H9 (cell line): ENCODE measurements at regions not wholly inside any gene's neighbourhood (a gene's known extent, or its start where the extent isn't known, plus 50 kb on each side); places are given as distances from the start of the nearest gene placed in this dataset.

Experiments used
- DNase-seq: peaks from one replicate; pipeline ENCODE4 v3.0.0-alpha.2; 2017
- H2AFZ ChIP-seq: one replicate; pipeline ENCODE4 v1.6.1; 2013; ENCODE audit warnings: mild to moderate bottlenecking, low read length, control low read depth, moderate library complexity
- H2AK5ac ChIP-seq: 2 replicates; pipeline ENCODE4 v1.6.1; 2013; ENCODE audit warnings: low read length, control low read depth, mixed read lengths; ENCODE audit not compliant: insufficient read length
- H2BK120ac ChIP-seq: one replicate; pipeline ENCODE4 v1.6.1; 2013; ENCODE audit warnings: low read depth, mild to moderate bottlenecking, low read length, control low read depth, inconsistent platforms; ENCODE audit not compliant: poor library complexity, severe bottlenecking
- H2BK12ac ChIP-seq: 2 replicates; pipeline ENCODE4 v1.6.1; 2013; ENCODE audit warnings: low read length, control low read depth, mixed read lengths, low read depth; ENCODE audit not compliant: insufficient read length
- H2BK15ac ChIP-seq: 2 replicates; pipeline ENCODE4 v1.6.1; 2013; ENCODE audit warnings: low read depth, low read length, control low read depth
- H2BK20ac ChIP-seq: one replicate; pipeline ENCODE4 v1.6.1; 2013; ENCODE audit warnings: low read depth, mild to moderate bottlenecking, low read length, control low read depth, inconsistent platforms; ENCODE audit not compliant: poor library complexity, severe bottlenecking
- H2BK5ac ChIP-seq: 2 replicates; pipeline ENCODE4 v1.6.1; 2013; ENCODE audit warnings: low read length, control low read depth, mixed read lengths; ENCODE audit not compliant: insufficient read length
- H3K14ac ChIP-seq: 2 replicates; pipeline ENCODE4 v1.6.1; 2013; ENCODE audit warnings: low read length, control low read depth; ENCODE audit not compliant: insufficient read depth
- H3K18ac ChIP-seq: 2 replicates; pipeline ENCODE4 v1.6.1; 2013; ENCODE audit warnings: low read depth, mild to moderate bottlenecking, mixed read lengths, low read length, control low read depth; ENCODE audit not compliant: insufficient read length
- H3K23ac ChIP-seq: 2 replicates; pipeline ENCODE4 v1.6.1; 2013; ENCODE audit warnings: low read length, control low read depth, mixed read lengths, low read depth; ENCODE audit not compliant: insufficient read length
- H3K23me2 ChIP-seq: 2 replicates; pipeline ENCODE4 v1.6.1; 2013; ENCODE audit warnings: low read depth, mild to moderate bottlenecking, mixed read lengths, low read length, control low read depth; ENCODE audit not compliant: insufficient read length, poor library complexity, severe bottlenecking
- H3K27ac ChIP-seq: 2 replicates; pipeline ENCODE4 v1.5.1; 2013; ENCODE audit warnings: low read length, control low read depth, mixed read lengths, low read depth; ENCODE audit not compliant: insufficient read length
- H3K27me3 ChIP-seq: 2 replicates; pipeline ENCODE4 v1.6.1; 2013; ENCODE audit warnings: low read length, control low read depth, inconsistent platforms; ENCODE audit not compliant: insufficient read depth
- H3K4ac ChIP-seq: 2 replicates; pipeline ENCODE4 v1.6.1; 2013; ENCODE audit warnings: low read depth, mild to moderate bottlenecking, control low read depth, inconsistent platforms, low read length, moderate library complexity
- H3K4me1 ChIP-seq: 2 replicates; pipeline ENCODE4 v1.6.1; 2013; ENCODE audit warnings: low read length, control low read depth, inconsistent platforms; ENCODE audit not compliant: insufficient read depth
- H3K4me2 ChIP-seq: 2 replicates; pipeline ENCODE4 v1.6.1; 2013; ENCODE audit warnings: low read length, control low read depth, mixed read lengths; ENCODE audit not compliant: insufficient read length, insufficient read depth
- H3K56ac ChIP-seq: 2 replicates; pipeline ENCODE4 v1.6.1; 2013; ENCODE audit warnings: low read depth, mild to moderate bottlenecking, mixed read lengths, low read length, control low read depth; ENCODE audit not compliant: insufficient read length
- H3K79me1 ChIP-seq: 2 replicates; pipeline ENCODE4 v1.6.1; 2013; ENCODE audit warnings: low read depth, mild to moderate bottlenecking, moderate library complexity, low read length, control low read depth, inconsistent platforms; ENCODE audit not compliant: insufficient read depth, poor library complexity, severe bottlenecking
- H3K79me2 ChIP-seq: 2 replicates; pipeline ENCODE4 v1.6.1; 2013; ENCODE audit warnings: low read length, control low read depth, inconsistent platforms; ENCODE audit not compliant: insufficient read depth
- H3K9ac ChIP-seq: 2 replicates; pipeline ENCODE4 v1.6.1; 2013; ENCODE audit warnings: low read length, control low read depth, mixed read lengths; ENCODE audit not compliant: insufficient read length; ENCODE audit errors: extremely low read depth
- H3K9me3 ChIP-seq: one replicate; pipeline ENCODE4 v1.6.1; 2013; ENCODE audit warnings: low read depth, low read length, inconsistent platforms; ENCODE audit not compliant: control insufficient read depth
- H3T11ph ChIP-seq: one replicate; pipeline ENCODE4 v1.6.1; 2013; ENCODE audit warnings: mild to moderate bottlenecking, low read length, control low read depth, inconsistent platforms
- H4K20me1 ChIP-seq: one replicate; pipeline ENCODE4 v1.6.1; 2013; ENCODE audit not compliant: control insufficient read depth, insufficient read length, insufficient read depth
- H4K5ac ChIP-seq: 2 replicates; pipeline ENCODE4 v1.6.1; 2013; ENCODE audit warnings: low read depth, mild to moderate bottlenecking, mixed read lengths, low read length, control low read depth; ENCODE audit not compliant: insufficient read length
- H4K8ac ChIP-seq: replicated peaks from 2 replicates; pipeline ENCODE4 v1.6.1; 2013; ENCODE audit warnings: low read length, control low read depth, mixed read lengths, low read depth; ENCODE audit not compliant: insufficient read length
- H4K91ac ChIP-seq: 2 replicates; pipeline ENCODE4 v1.6.1; 2013; ENCODE audit warnings: low read depth, mild to moderate bottlenecking, moderate library complexity, mixed read lengths, low read length, control low read depth; ENCODE audit not compliant: insufficient read length
- H3K27ac Mint-ChIP-seq, 3 experiments: 2 replicates in 2 of 3; 3 replicates in 1 of 3; pipeline ENCODE4 v1.8.0; 2020 to 2021; ENCODE audit warnings: mixed read lengths in 3 of 3, mild to moderate bottlenecking in 1 of 3, moderate library complexity in 1 of 3
- H3K27me3 Mint-ChIP-seq: 2 replicates; pipeline ENCODE4 v1.8.0; 2021; ENCODE audit warnings: low read depth, mild to moderate bottlenecking, moderate library complexity, mixed read lengths
- H3K36me3 Mint-ChIP-seq, 3 experiments: 2 replicates in 2 of 3; 3 replicates in 1 of 3; pipeline ENCODE4 v1.8.0; 2020 to 2021; ENCODE audit warnings: low read depth in 3 of 3, mixed read lengths in 3 of 3; ENCODE audit not compliant: insufficient read depth in 1 of 3
- H3K4me1 Mint-ChIP-seq, 2 experiments: 2 replicates each; pipeline ENCODE4 v1.8.0; 2020; ENCODE audit warnings: mixed read lengths in 2 of 2
- H3K4me3 Mint-ChIP-seq, 2 experiments: 2 replicates in 1 of 2; 3 replicates in 1 of 2; pipeline ENCODE4 v1.8.0; 2020 to 2021; ENCODE audit warnings: mild to moderate bottlenecking in 2 of 2, mixed read lengths in 2 of 2, moderate library complexity in 1 of 2
- H3K9me3 Mint-ChIP-seq, 2 experiments: 2 replicates in 1 of 2; 3 replicates in 1 of 2; pipeline ENCODE4 v1.8.0; 2020; ENCODE audit warnings: mild to moderate bottlenecking in 2 of 2, mixed read lengths in 2 of 2, moderate library complexity in 1 of 2
- WGBS: extraction: QIAGEN DNeasy Blood & Tissue Kit; methylation state at CpG from one replicate; pipeline ENCODE4 v1.1.7; 2013; ENCODE audit warnings: missing lambda C conversion rate, low lambda C conversion rate, mixed read lengths; ENCODE audit not compliant: insufficient read length; ENCODE audit errors: extremely low coverage; 5-methylcytosine and 5-hydroxymethylcytosine counted together
- TF ChIP-seq, protein P1 (sequence below): fragments of 200-600 bp; sonication (generic); conservative IDR thresholded peaks from 3 replicates; pipeline ENCODE4 v1.8.0; 2021; ENCODE audit warnings: antibody characterized with exemption, mild to moderate bottlenecking

DNA sequence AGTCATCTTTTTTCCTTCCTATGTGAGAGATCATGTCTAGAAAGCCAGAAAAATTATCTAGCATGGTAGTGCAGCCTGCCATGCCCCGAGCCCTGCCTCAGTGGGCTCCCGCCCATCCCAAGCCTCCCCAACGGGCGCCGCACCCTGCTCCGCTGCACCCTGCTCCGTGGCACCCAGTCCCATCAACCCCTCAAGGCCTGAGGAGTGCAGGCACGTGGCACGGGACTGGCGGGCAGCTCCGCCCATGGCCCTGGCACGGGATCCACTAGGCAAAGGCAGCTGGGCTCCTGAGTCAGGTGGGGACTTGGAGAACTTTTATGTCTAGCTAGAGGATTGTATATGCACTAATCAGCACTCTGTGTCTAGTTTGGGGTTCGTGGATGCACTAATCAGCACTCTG lies 83.4 kb upstream of the COL3A1 start:
- no peak overlapping the region for H3K4me2 ChIP-seq
- DNase-seq, result no peak
- WGBS, result no CpG with 5 or more reads among the region's 13 CpGs
- no peak overlapping the region for H2BK120ac ChIP-seq
- no peak overlapping the region for H3K23ac ChIP-seq
- H3K27me3 ChIP-seq, result no peaks in the 10 kb centered on the region
- H3K9ac ChIP-seq, result no peak overlapping the region
- H2BK20ac ChIP-seq, result no peak overlapping the region
- no peaks in the 10 kb centered on the region for H3K79me1 ChIP-seq
- H2BK5ac ChIP-seq, result no peak overlapping the region
- no peak overlapping the region for H4K8ac ChIP-seq
- H3K9me3 ChIP-seq, result no peaks in the 10 kb centered on the region
- H3K4me1 Mint-ChIP-seq, result no peaks in the 10 kb centered on the region
- peaks cover 0 to 11% (median 0%) of the 10 kb centered on the region in 3 experiments; a peak in 3 of 7 replicates for H3K36me3 Mint-ChIP-seq
- no peak overlapping the region for H2AFZ ChIP-seq
- H3K4ac ChIP-seq, result no peak overlapping the region
- H3T11ph ChIP-seq, result no peak overlapping the region
- H3K14ac ChIP-seq, result no peak overlapping the region
- H2BK12ac ChIP-seq, result no peak overlapping the region
- H2AK5ac ChIP-seq, result no peak overlapping the region
- peaks cover 4 to 8% of the 10 kb centered on the region in 2 experiments; a peak in 3 of 5 replicates for H3K9me3 Mint-ChIP-seq
- no peak overlapping the region for H3K4me3 Mint-ChIP-seq
- TF ChIP-seq, protein P1, sequence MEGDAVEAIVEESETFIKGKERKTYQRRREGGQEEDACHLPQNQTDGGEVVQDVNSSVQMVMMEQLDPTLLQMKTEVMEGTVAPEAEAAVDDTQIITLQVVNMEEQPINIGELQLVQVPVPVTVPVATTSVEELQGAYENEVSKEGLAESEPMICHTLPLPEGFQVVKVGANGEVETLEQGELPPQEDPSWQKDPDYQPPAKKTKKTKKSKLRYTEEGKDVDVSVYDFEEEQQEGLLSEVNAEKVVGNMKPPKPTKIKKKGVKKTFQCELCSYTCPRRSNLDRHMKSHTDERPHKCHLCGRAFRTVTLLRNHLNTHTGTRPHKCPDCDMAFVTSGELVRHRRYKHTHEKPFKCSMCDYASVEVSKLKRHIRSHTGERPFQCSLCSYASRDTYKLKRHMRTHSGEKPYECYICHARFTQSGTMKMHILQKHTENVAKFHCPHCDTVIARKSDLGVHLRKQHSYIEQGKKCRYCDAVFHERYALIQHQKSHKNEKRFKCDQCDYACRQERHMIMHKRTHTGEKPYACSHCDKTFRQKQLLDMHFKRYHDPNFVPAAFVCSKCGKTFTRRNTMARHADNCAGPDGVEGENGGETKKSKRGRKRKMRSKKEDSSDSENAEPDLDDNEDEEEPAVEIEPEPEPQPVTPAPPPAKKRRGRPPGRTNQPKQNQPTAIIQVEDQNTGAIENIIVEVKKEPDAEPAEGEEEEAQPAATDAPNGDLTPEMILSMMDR, result no peak
- no peak overlapping the region for H2BK15ac ChIP-seq
- no peak overlapping the region for H3K27ac ChIP-seq
- no peak overlapping the region for H4K5ac ChIP-seq
- no peaks in the 10 kb centered on the region for H3K4me1 ChIP-seq
- no peak overlapping the region for H3K56ac ChIP-seq
- H3K23me2 ChIP-seq, result no peaks in the 10 kb centered on the region
- no peak overlapping the region for H4K91ac ChIP-seq
- no peak overlapping the region for H3K18ac ChIP-seq
- H3K27ac Mint-ChIP-seq, result no peak overlapping the region
- no peaks in the 10 kb centered on the region for H4K20me1 ChIP-seq
- H3K27me3 Mint-ChIP-seq, result no peaks in the 10 kb centered on the region
- H3K79me2 ChIP-seq, result no peaks in the 10 kb centered on the region
